ENCODE measurements at regions not wholly inside any gene's neighbourhood (a gene's known extent, or its start where the extent isn't known, plus 50 kb on each side); places are given as distances from the start of the nearest gene placed in this dataset.

DNA sequence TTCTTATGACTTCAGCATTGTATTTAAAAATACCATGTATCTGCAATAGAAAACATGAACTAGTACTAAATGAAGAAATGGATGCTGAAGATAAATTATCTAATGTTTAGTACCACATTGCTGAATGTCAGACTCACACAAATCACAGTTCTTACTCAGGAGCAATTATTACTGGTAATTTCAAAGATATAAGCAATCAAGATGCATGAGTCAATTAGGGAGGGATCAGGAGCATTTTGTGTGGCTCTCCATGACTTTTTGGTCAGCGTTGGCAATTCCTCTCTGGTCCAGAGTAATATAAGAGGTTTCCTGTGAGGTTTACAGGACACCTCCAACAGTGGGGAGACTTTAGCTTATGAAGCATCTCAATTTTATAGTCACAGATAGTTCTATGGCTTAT is 167.0 kb upstream of the PCDH7 start:
- TF ChIP-seq REST (IDR thresholded peaks at IDR 0.05; ENCODE audit: insufficient read depth in 1 of 2, low read depth in 2 of 2, low read length in 2 of 2), result no peak
- TF ChIP-seq TAF1 (IDR thresholded peaks at IDR 0.05; ENCODE audit: borderline replicate concordance, insufficient read depth, low read length), result no peak
- TF ChIP-seq FOXP2 (optimal IDR thresholded peaks at IDR 0.05; ENCODE audit: borderline replicate concordance, extremely low read depth, extremely low read length, insufficient read depth), result no peak
- no peak for TF ChIP-seq SIN3A (IDR thresholded peaks at IDR 0.05; ENCODE audit: borderline replicate concordance, insufficient read depth, low read length)
- TF ChIP-seq POLR2AphosphoS5 (IDR thresholded peaks at IDR 0.05; ENCODE audit: low read depth, low read length), result no peak

DNA sequence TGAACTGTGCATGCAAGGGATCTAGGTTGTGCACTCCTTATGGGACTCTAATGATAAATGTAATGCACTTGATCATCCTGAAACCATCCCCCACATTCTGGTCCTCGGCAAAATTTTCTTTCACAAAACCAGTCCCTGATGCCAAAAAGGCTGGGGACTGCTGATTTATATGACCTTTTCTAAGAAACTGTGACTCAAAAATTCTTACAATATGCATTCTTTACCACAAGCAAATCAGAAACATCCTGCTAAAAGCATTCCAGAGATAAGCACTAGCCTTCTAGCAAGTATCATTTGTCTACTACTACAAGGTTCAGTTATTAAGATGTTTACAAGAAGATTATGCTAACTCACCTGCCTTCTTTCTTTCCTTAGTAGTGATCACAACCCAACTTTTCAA is 166.5 kb upstream of the PCDH7 start:
- no peak for TF ChIP-seq SIN3A (IDR thresholded peaks at IDR 0.05; ENCODE audit: borderline replicate concordance, insufficient read depth, low read length)
- no peak for TF ChIP-seq POLR2AphosphoS5 (IDR thresholded peaks at IDR 0.05; ENCODE audit: low read depth, low read length)
- no peak for TF ChIP-seq REST (IDR thresholded peaks at IDR 0.05; ENCODE audit: insufficient read depth in 1 of 2, low read depth in 2 of 2, low read length in 2 of 2)
- TF ChIP-seq FOXP2 (optimal IDR thresholded peaks at IDR 0.05; ENCODE audit: borderline replicate concordance, extremely low read depth, extremely low read length, insufficient read depth), result no peak
- no peak for TF ChIP-seq TAF1 (IDR thresholded peaks at IDR 0.05; ENCODE audit: borderline replicate concordance, insufficient read depth, low read length)

DNA sequence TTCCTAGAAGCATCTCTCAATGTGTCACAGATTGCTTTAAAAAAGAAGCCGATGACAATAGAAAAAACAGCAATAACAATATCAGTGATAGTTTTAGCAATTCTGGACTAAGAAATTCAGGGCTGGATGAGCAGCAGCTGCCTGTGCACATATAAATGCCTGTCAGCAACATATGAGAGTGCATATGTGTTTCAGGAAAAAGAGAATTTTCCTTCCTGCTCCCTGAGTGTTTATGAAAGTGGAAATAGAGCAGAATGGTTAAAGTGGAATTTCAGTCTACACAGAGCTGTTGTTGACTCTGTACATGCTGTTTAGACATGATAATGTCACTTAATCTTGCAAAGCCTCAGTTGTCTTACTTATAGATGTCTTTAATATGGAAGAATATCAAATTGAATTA is 164.4 kb upstream of the PCDH7 start:
- TF ChIP-seq FOXP2 (optimal IDR thresholded peaks at IDR 0.05; ENCODE audit: borderline replicate concordance, extremely low read depth, extremely low read length, insufficient read depth) (no peak), TAF1 (IDR thresholded peaks at IDR 0.05; ENCODE audit: borderline replicate concordance, insufficient read depth, low read length) (no peak), POLR2AphosphoS5 (IDR thresholded peaks at IDR 0.05; ENCODE audit: low read depth, low read length) (no peak), REST (IDR thresholded peaks at IDR 0.05; ENCODE audit: insufficient read depth in 1 of 2, low read depth in 2 of 2, low read length in 2 of 2) (no peak), SIN3A (IDR thresholded peaks at IDR 0.05; ENCODE audit: borderline replicate concordance, insufficient read depth, low read length) (no peak)

DNA sequence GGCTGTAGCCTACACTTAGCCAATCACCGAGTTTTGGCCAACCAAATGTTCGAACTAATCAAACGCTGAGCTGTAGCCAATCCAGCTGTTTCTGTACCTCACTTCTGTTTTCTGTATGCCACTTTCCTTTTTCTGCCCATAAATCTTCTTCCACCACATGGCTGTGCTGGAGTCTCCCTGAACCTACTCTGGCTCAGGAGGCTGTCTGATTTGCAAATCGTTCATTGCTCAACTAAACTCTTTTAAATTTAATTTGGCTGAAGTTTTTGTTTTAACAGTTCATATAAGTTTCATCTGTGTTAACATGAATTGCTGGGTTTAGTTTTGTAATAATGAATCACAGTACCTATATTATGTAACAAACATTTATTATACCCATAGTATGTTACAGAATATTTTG is 160.7 kb upstream of the PCDH7 start:
- TF ChIP-seq FOXP2 (optimal IDR thresholded peaks at IDR 0.05; ENCODE audit: borderline replicate concordance, extremely low read depth, extremely low read length, insufficient read depth) (no peak), REST (IDR thresholded peaks at IDR 0.05; ENCODE audit: insufficient read depth in 1 of 2, low read depth in 2 of 2, low read length in 2 of 2) (no peak), SIN3A (IDR thresholded peaks at IDR 0.05; ENCODE audit: borderline replicate concordance, insufficient read depth, low read length) (no peak), POLR2AphosphoS5 (IDR thresholded peaks at IDR 0.05; ENCODE audit: low read depth, low read length) (no peak), TAF1 (IDR thresholded peaks at IDR 0.05; ENCODE audit: borderline replicate concordance, insufficient read depth, low read length) (no peak)

DNA sequence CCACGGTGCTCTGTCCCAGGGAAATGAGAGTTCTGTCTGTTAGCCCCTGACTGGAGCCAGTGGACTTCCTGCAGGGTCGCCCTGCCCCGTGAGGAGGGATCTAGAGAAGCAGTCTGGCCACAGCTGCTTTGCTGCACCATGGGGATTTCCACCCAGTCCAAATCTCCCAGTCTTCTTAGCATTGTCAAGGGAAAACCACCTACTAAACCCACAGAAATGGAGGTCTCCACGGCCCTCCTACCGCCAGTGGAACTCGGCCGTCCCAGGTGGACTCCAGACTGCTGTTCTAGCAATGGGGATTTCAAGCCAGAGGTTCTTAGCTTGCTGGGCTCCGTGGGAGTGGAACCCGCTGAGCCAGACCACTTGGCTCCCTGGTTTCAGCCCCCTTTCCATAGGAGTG is 133.3 kb upstream of the PCDH7 start:
- TF ChIP-seq POLR2AphosphoS5 (IDR thresholded peaks at IDR 0.05; ENCODE audit: low read depth, low read length) (no peak), SIN3A (IDR thresholded peaks at IDR 0.05; ENCODE audit: borderline replicate concordance, insufficient read depth, low read length) (no peak), FOXP2 (optimal IDR thresholded peaks at IDR 0.05; ENCODE audit: borderline replicate concordance, extremely low read depth, extremely low read length, insufficient read depth) (no peak), TAF1 (IDR thresholded peaks at IDR 0.05; ENCODE audit: borderline replicate concordance, insufficient read depth, low read length) (no peak)

Measured in PFSK-1 (cell line).